ENCODE measurements at regions not wholly inside any gene's neighbourhood (a gene's known extent, or its start where the extent isn't known, plus 50 kb on each side); places are given as distances from the start of the nearest gene placed in this dataset.

DNA sequence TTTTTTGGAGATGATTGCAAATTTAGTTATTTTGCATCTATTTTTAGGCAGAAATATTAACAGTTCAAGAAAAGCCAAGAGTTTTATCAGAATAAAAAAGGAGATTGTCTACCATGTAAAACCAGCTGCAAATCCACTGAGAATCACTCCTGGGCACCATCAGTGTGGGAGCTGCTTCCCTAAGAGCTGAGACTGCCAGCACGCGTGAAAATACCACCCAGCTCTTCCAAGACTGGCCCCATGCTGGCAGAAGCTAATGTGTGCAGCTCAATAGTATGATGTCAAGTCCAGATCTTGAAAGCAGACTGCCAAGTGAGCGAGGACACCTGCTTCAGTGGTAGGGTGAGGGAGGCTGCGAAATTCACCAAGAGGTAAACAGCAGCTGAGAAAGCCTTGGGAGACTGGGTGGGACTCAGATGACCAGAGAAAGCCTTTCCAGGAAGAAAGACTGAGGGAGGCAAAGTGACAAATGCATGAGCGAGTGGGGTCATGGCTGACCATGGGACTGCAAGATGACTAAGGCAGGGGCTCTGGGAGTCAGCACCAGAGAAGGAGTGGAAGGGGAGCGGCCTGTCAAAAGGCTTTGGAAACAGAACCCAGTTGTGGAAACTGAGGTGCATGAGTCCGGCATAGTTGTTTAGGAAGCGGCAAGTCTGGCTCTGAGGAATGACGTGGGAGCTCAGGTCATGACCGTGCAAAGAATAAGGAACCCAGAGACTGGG lies 200.9 kb downstream of the GADD45G start:
- Mint-ChIP-seq H3K4me1 (ENCODE audit: low read depth) (peaks cover 8% of the 10 kb centered on the region), H3K36me3 (ENCODE audit: insufficient read depth) (no peaks in the 10 kb centered on the region), H3K4me3 (no peak overlapping the region), H3K27me3 (ENCODE audit: low read depth) (peaks cover 4% of the 10 kb centered on the region), H3K9me3 (no peaks in the 10 kb centered on the region)
- DNase-seq (no peak), ATAC-seq (no peak)

DNA sequence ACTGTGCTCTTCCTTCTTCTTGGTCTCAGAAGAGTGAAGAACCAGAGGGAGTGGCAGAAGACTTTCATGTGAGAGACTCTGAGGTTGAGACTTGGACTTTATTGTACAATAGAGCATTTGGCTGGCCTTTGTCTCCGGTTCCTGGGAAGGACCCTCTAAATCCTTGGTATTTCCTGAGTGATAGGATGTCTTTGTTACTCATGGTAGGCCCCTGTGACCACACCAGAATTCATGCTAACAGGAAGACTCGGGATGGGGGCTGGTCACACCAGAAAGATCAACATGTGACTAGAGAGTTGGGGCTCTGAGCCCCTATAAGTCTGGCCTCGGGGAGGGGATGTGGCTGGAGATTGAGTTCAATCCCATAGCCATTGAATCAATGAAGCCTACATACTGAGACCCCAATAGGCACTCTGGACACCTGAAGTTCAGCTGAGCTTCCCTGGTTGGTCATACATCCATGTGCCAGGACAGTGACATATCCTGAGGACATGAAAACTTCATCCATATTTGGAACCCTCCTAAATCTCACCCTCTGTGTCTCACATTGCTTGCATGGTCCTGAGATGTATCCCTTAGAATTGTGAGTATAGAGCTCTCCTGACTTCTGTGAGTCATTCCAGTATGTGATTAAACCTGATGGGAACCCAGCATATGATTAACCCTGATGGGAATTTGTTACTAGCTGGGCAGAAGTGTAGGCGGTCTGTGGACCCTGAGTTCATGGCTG lies 201.7 kb downstream of the GADD45G start:
- no peak for DNase-seq
- Mint-ChIP-seq H3K4me1 (ENCODE audit: low read depth) (peaks cover 8% of the 10 kb centered on the region), H3K36me3 (ENCODE audit: insufficient read depth) (no peaks in the 10 kb centered on the region), H3K4me3 (no peak overlapping the region), H3K9me3 (no peaks in the 10 kb centered on the region), H3K27me3 (ENCODE audit: low read depth) (peaks cover 4% of the 10 kb centered on the region)
- no peak for ATAC-seq

- ATAC-seq: no peak
- no peak for DNase-seq
- peaks cover 3% of the 10 kb centered on the region for H3K27me3 Mint-ChIP-seq (ENCODE audit: low read depth)
- H3K4me3 Mint-ChIP-seq: no peak overlapping the region
- H3K36me3 Mint-ChIP-seq (ENCODE audit: insufficient read depth): no peaks in the 10 kb centered on the region
- peaks cover 8% of the 10 kb centered on the region for H3K4me1 Mint-ChIP-seq (ENCODE audit: low read depth)
- H3K9me3 Mint-ChIP-seq: no peaks in the 10 kb centered on the region
Observed at GRCh38 chr9:89807101-89807395, 202.2 kb downstream of the GADD45G start.

- DNase-seq: no peak
- H3K36me3 Mint-ChIP-seq (ENCODE audit: insufficient read depth): no peaks in the 10 kb centered on the region
- no peaks in the 10 kb centered on the region for H3K27me3 Mint-ChIP-seq (ENCODE audit: low read depth)
- no peak for ATAC-seq
- H3K4me1 Mint-ChIP-seq (ENCODE audit: low read depth): peaks cover 8% of the 10 kb centered on the region
- H3K9me3 Mint-ChIP-seq: no peaks in the 10 kb centered on the region
- H3K4me3 Mint-ChIP-seq: no peak overlapping the region
Observed at GRCh38 chr9:89807682-89808075, 202.9 kb downstream of the GADD45G start.

DNA sequence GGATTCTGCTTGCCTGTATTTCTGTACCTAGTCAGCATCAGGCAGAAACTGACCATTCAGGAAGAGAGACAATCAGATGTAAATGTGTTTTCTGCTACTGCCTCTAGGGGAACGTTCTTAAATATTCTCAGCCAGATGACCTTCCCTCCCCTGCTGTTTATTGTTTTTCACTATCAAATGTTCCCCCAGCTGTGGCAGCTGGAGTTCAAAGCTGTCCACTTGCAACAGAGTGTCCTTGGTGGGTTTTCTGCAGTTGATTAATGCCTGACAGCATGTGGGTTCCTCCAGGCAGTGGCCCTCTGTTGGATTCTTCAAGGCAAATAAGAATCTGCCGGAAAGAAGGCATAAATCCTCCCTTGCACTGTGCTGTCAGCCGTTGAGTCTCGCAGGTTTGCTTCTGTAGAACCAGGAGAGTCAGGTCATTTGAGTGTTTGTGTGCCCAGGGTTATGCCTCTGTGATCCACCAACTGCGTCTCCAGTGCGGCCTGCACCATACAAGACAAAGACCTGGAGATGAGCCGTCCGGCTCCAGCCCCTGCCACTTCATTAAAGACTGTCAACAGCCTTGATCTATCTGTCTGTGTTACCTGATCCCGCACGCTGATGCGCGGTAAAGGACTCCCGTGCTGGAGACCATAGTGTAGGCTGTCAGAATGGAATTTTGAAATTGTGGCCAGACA lies 203.4 kb downstream of the GADD45G start:
- H3K4me3 Mint-ChIP-seq: no peak overlapping the region
- ATAC-seq (no peak), DNase-seq (no peak)
- H3K27me3 Mint-ChIP-seq (ENCODE audit: low read depth): peaks cover 3% of the 10 kb centered on the region
- H3K4me1 Mint-ChIP-seq (ENCODE audit: low read depth): peaks cover 8% of the 10 kb centered on the region
- no peaks in the 10 kb centered on the region for H3K36me3 Mint-ChIP-seq (ENCODE audit: insufficient read depth)
- no peaks in the 10 kb centered on the region for H3K9me3 Mint-ChIP-seq

DNA sequence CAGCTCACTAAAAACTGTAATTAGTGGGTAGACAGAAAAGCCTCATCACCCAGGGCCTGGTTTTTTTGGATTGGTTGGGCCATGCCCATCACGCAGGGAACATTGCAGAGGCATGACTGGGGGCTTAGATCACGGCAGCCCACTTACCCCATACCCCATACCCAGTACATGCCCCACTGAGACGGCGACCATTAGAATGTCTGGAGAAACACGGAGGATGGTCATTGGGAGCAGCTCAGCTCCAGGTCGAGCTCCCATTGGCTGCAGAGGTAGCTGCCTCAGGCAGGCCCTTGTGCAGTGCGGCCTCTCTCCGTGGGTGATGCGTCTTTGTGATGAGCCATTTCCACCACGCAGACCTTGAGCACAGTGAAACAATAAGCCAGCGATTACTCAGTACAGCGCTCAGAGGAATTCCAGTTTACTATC lies 204.0 kb downstream of the GADD45G start:
- ATAC-seq (no peak), DNase-seq (no peak)
- Mint-ChIP-seq H3K4me1 (ENCODE audit: low read depth) (peaks cover 12% of the 10 kb centered on the region), H3K9me3 (no peaks in the 10 kb centered on the region), H3K36me3 (ENCODE audit: insufficient read depth) (no peaks in the 10 kb centered on the region), H3K27me3 (ENCODE audit: low read depth) (peaks cover 3% of the 10 kb centered on the region), H3K4me3 (no peak overlapping the region)

GRCh38 chr9:89810431-89810830 lies 205.6 kb downstream of the GADD45G start:
- no peak for ATAC-seq
- H3K27me3 Mint-ChIP-seq (ENCODE audit: low read depth): peaks cover 3% of the 10 kb centered on the region
- no peak overlapping the region for H3K4me3 Mint-ChIP-seq
- H3K36me3 Mint-ChIP-seq (ENCODE audit: insufficient read depth): no peaks in the 10 kb centered on the region
- DNase-seq: no peak
- H3K4me1 Mint-ChIP-seq (ENCODE audit: low read depth): peaks cover 11% of the 10 kb centered on the region
- H3K9me3 Mint-ChIP-seq: no peaks in the 10 kb centered on the region

GRCh38 chr9:89811356-89811755 lies 206.5 kb downstream of the GADD45G start:
- Mint-ChIP-seq H3K36me3 (ENCODE audit: insufficient read depth) (no peaks in the 10 kb centered on the region), H3K4me3 (no peak overlapping the region), H3K9me3 (no peaks in the 10 kb centered on the region), H3K27me3 (ENCODE audit: low read depth) (peaks cover 3% of the 10 kb centered on the region), H3K4me1 (ENCODE audit: low read depth) (peaks cover 8% of the 10 kb centered on the region)
- ATAC-seq (no peak), DNase-seq (no peak)

DNA sequence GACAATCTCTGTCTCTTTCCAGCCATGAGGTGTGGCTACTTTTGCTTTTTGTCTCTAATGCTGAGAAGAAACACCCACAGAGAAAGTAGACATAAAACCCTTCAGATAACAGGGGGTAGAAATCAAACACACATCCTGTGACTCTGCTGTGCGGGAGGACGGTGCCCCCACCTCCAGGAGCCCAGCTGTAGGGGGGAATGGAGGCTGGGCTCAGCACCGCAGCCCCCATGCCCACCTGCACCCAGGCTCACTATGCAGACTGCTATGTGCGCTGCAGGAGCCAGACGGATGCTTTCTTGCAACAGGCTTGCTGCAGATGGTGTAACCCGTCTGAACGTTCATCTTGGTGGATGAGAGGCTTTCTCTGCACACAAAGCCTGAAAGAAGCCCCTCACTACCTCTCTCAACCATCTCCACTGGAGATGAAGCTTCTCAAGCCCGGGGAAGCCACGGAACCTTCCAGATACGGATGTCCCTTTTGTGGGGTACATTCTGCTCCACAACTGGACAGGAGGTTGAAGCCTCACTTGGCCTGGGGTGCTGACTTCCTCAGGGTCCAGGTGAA lies 207.2 kb downstream of the GADD45G start:
- ATAC-seq (no peak), DNase-seq (no peak)
- no peaks in the 10 kb centered on the region for H3K36me3 Mint-ChIP-seq (ENCODE audit: insufficient read depth)
- peaks cover 8% of the 10 kb centered on the region for H3K4me1 Mint-ChIP-seq (ENCODE audit: low read depth)
- H3K27me3 Mint-ChIP-seq (ENCODE audit: low read depth): peaks cover 3% of the 10 kb centered on the region
- no peaks in the 10 kb centered on the region for H3K9me3 Mint-ChIP-seq
- no peak overlapping the region for H3K4me3 Mint-ChIP-seq

- Mint-ChIP-seq H3K4me1 (ENCODE audit: low read depth) (peaks cover 8% of the 10 kb centered on the region), H3K9me3 (no peaks in the 10 kb centered on the region), H3K4me3 (no peak overlapping the region), H3K36me3 (ENCODE audit: insufficient read depth) (no peaks in the 10 kb centered on the region), H3K27me3 (ENCODE audit: low read depth) (peaks cover 4% of the 10 kb centered on the region)
- ATAC-seq: no peak
- no peak for DNase-seq
Observed at GRCh38 chr9:89812556-89813181, 207.9 kb downstream of the GADD45G start.

- Mint-ChIP-seq H3K27me3 (ENCODE audit: low read depth) (peaks cover 4% of the 10 kb centered on the region), H3K9me3 (no peaks in the 10 kb centered on the region), H3K36me3 (ENCODE audit: insufficient read depth) (no peaks in the 10 kb centered on the region), H3K4me1 (ENCODE audit: low read depth) (peaks cover 8% of the 10 kb centered on the region), H3K4me3 (no peak overlapping the region)
- ATAC-seq (no peak), DNase-seq (no peak)
Observed at GRCh38 chr9:89813482-89813881, 208.7 kb downstream of the GADD45G start.

GRCh38 chr9:89814340-89815040 lies 209.7 kb downstream of the GADD45G start:
- H3K27me3 Mint-ChIP-seq (ENCODE audit: low read depth): peaks cover 4% of the 10 kb centered on the region
- peaks cover 8% of the 10 kb centered on the region for H3K4me1 Mint-ChIP-seq (ENCODE audit: low read depth)
- H3K36me3 Mint-ChIP-seq (ENCODE audit: insufficient read depth): no peaks in the 10 kb centered on the region
- ATAC-seq (no peak), DNase-seq (no peak)
- H3K9me3 Mint-ChIP-seq: no peaks in the 10 kb centered on the region
- no peak overlapping the region for H3K4me3 Mint-ChIP-seq

DNA sequence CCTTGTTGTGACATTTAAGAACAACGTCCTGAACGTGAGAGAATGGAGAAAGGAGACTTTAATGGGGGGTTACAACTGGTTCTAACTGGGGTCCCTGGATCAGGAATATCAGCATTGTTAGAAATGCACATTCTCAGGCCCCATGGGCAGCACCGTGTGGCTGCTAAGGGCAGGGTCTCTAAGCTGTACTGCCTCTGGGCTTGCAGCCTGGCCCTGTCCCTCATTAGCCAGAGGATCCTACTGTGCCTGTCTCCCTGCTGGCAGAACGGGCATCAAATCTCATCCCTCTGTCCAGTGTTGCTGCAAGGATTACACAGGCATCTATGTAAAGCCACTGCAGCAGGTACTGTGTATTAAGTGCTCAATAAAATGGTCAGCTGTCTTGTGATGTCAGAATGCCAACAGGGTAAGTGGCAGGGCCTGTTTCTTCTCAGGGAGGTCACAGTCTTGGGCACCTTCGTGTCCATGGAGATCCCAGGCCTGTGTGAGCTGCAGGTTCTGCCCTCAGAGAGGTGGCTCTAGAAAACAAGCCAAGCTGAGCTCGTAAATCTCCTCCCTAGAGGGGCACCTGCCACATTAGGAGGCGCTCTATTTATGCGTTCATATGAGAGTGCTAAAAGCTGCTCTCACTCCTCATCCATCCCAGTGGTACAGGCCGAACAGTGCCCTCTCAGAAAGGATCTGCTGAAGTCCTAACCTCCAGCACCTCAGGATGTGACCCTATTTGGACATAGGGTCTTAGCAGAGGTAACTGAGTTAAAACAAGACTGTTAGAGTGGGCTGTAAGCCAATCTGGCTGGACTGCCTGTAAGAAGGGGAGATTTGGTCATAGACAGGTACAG lies 210.5 kb downstream of the GADD45G start:
- no peak for ATAC-seq
- Mint-ChIP-seq H3K4me1 (ENCODE audit: low read depth) (peaks cover 10% of the 10 kb centered on the region), H3K36me3 (ENCODE audit: insufficient read depth) (no peaks in the 10 kb centered on the region), H3K4me3 (no peak overlapping the region), H3K27me3 (ENCODE audit: low read depth) (peaks cover 5% of the 10 kb centered on the region), H3K9me3 (no peaks in the 10 kb centered on the region)
- no peak for DNase-seq

All from activated T-cell treated with anti-CD3 and anti-CD28 coated beads, Interleukin-2, amount 50 U/mL, for 4 hours (primary cell).